ENCODE measurements at regions not wholly inside any gene's neighbourhood (a gene's known extent, or its start where the extent isn't known, plus 50 kb on each side); places are given as distances from the start of the nearest gene placed in this dataset.
A peak's percentile ranks its signal among the peaks of the same experiment; 100 is the strongest.
"Not testable (repeated sequence)": the region's sequence is repeated elsewhere in the genome, so short reads cannot be mapped to it uniquely, and the experiment has no call there.

- no peak for DNase-seq (ENCODE audit: low spot score)
These were observed 230.8 kb upstream of the CHAC2 start for GRCh38 chr2:53536583-53537361.

- no peak for DNase-seq (ENCODE audit: low spot score)
These were observed 232.3 kb upstream of the CHAC2 start for GRCh38 chr2:53535234-53535840.

GRCh38 chr2:53530126-53530525 lies 237.5 kb upstream of the CHAC2 start:
- no peak for DNase-seq (ENCODE audit: low spot score)

- no peak for DNase-seq (ENCODE audit: low spot score)
These were observed 240.5 kb upstream of the CHAC2 start for GRCh38 chr2:53527056-53527455.

- no peak for DNase-seq (ENCODE audit: low spot score)
These were observed 247.4 kb upstream of the CHAC2 start for GRCh38 chr2:53519918-53520841.

- no peak for DNase-seq (ENCODE audit: low spot score)
These were observed 250.2 kb upstream of the CHAC2 start for GRCh38 chr2:53517406-53517805.

- DNase-seq (ENCODE audit: low spot score) = no peak
These were observed 251.0 kb upstream of the CHAC2 start for GRCh38 chr2:53516650-53517049.

- no peak for DNase-seq (ENCODE audit: low spot score)
These were observed 251.9 kb upstream of the CHAC2 start for GRCh38 chr2:53515435-53516332.

GRCh38 chr2:53513167-53513666 lies 254.4 kb upstream of the CHAC2 start:
- no peak for DNase-seq (ENCODE audit: low spot score)

- no peak for DNase-seq (ENCODE audit: low spot score)
These were observed 255.4 kb upstream of the CHAC2 start for GRCh38 chr2:53512071-53512826.

- DNase-seq (ENCODE audit: low spot score) = no peak
These were observed 256.1 kb upstream of the CHAC2 start for GRCh38 chr2:53511549-53511948.

- DNase-seq (ENCODE audit: low spot score) = no peak
These were observed 257.2 kb upstream of the CHAC2 start for GRCh38 chr2:53510401-53510800.

GRCh38 chr2:53509831-53510388 lies 257.7 kb upstream of the CHAC2 start:
- no peak for DNase-seq (ENCODE audit: low spot score)

GRCh38 chr2:53508667-53509066 lies 258.9 kb upstream of the CHAC2 start:
- DNase-seq (ENCODE audit: low spot score) = peak; percentile 3

GRCh38 chr2:53507070-53507469 lies 260.5 kb upstream of the CHAC2 start:
- not testable (repeated sequence) for DNase-seq (ENCODE audit: low spot score)

GRCh38 chr2:53505826-53506225 lies 261.8 kb upstream of the CHAC2 start:
- DNase-seq (ENCODE audit: low spot score) = no peak

GRCh38 chr2:53504507-53504906 lies 263.1 kb upstream of the CHAC2 start:
- DNase-seq (ENCODE audit: low spot score) = no peak

GRCh38 chr2:53500181-53500580 lies 267.4 kb upstream of the CHAC2 start:
- DNase-seq (ENCODE audit: low spot score) = no peak

- no peak for DNase-seq (ENCODE audit: low spot score)
These were observed 269.4 kb upstream of the CHAC2 start for GRCh38 chr2:53498210-53498609.

- no peak for DNase-seq (ENCODE audit: low spot score)
These were observed 270.6 kb upstream of the CHAC2 start for GRCh38 chr2:53497020-53497419.

Measured in HT-29 (cell line).